Right ventricle myocardium superior (tissue), 1 donor: ENCODE measurements at regions not wholly inside any gene's neighbourhood (a gene's known extent, or its start where the extent isn't known, plus 50 kb on each side); places are given as distances from the start of the nearest gene placed in this dataset.

Source experiments
- ATAC-seq: fragments of 200-7000 bp; cut with Tn5 transposase; one replicate; pipeline ENCODE4 v1.9.1; 2020; ENCODE audit warnings: mild to moderate bottlenecking; ENCODE audit not compliant: poor library complexity
- DNase-seq: peaks from one replicate; pipeline ENCODE4 v3.0.0-alpha.2; 2020
- intact Hi-C: fragments of 100-400 bp; cut with DNase I; formaldehyde crosslinking; loops from one replicate; pipeline ENCODE4 v1.11.2; 2022
- donor health status: DM: no; HTN: yes; CAD: no; lungs with severe emphysema.

- ATAC-seq (peak; percentile 75), DNase-seq (no peak)
- intact Hi-C loops: no loop called here
These were observed 285.1 kb downstream of the SLC4A3 start for GRCh38 chr2:219912491-219912921.

GRCh38 chr2:219914577-219914976 is 287.1 kb downstream of the SLC4A3 start:
- DNase-seq: no peak
- intact Hi-C loops: no loop called here
- no peak for ATAC-seq

- DNase-seq: no peak
- intact Hi-C loops: no loop called here
- no peak for ATAC-seq
These were observed 288.9 kb downstream of the SLC4A3 start for GRCh38 chr2:219916281-219916680.

GRCh38 chr2:219916726-219917440 is 289.5 kb downstream of the SLC4A3 start:
- intact Hi-C loops: no loop called here
- no peak for DNase-seq
- ATAC-seq: no peak

- ATAC-seq: no peak
- intact Hi-C loops: no loop called here
- DNase-seq: no peak
These were observed 290.8 kb downstream of the SLC4A3 start for GRCh38 chr2:219918254-219918653.

- no peak for ATAC-seq
- DNase-seq: no peak
- intact Hi-C loops: no loop called here
These were observed 291.5 kb downstream of the SLC4A3 start for GRCh38 chr2:219918944-219919343.

DNA sequence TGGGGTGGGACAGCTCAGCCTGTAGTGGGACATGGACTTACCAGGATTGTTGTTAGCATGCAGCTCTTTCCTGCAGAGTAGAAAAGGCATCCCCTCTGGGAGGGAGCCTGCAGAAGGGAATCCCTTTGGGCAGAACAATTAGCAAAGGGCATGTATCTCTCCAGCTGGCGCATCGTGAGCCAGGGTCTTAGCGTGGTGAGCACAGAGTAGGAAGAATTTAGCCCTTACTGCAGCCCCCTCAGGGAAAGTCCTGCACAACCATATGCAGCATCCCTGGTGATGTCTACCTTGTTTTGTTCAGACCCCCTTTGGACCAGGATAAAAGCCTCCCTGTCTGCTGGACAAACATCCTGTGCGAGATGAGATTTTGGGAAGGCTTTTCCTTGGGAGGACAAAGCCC is 292.1 kb downstream of the SLC4A3 start:
- ATAC-seq: no peak
- no peak for DNase-seq
- intact Hi-C loops: no loop called here

GRCh38 chr2:219929835-219930234 is 302.4 kb downstream of the SLC4A3 start:
- intact Hi-C loops: no loop called here
- ATAC-seq (no peak), DNase-seq (no peak)

DNA sequence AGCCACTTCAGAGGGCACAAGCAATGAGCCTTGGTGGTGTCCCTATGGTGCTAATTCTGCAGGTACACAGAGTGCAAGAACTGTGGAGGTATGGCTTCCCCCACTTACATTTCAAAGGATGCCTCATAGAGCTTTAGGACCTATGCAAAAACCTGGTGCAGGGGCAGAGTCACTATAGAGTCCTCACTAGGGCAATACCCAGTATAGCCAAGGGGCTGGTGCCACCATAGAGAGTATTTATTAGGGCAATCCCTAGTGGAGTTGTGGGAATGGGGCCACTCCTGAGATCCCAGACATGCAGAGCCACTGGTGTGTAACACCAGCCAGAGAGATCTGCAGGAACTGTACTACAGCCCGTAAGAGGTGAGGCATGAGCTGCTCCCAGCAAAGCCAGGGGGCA is 312.2 kb downstream of the SLC4A3 start:
- ATAC-seq (no peak), DNase-seq (no peak)
- intact Hi-C loops: no loop called here

DNA sequence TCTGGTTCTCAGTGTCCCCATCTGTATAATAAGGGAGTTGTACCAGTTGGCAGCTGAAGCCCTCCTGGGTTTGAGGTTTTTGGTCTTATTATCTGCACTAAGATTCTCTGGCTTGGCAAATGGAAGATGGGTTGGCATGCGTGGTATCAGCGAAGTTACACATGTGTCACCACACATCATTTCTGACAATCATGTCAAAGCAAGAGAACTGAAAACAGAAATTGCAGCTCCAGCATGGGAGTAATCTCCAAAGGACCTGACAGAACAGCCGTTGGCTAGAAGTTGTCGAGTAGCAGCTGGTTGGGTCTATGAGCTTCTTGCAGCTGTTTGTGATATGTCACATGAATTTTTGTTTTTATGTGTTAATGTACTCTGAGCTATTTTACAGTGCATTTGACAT is 317.4 kb downstream of the SLC4A3 start:
- no peak for DNase-seq
- no peak for ATAC-seq
- intact Hi-C loops: no loop called here

- DNase-seq: no peak
- intact Hi-C loops: no loop called here
- ATAC-seq: no peak
These were observed 318.6 kb downstream of the SLC4A3 start for GRCh38 chr2:219946021-219946420.

DNA sequence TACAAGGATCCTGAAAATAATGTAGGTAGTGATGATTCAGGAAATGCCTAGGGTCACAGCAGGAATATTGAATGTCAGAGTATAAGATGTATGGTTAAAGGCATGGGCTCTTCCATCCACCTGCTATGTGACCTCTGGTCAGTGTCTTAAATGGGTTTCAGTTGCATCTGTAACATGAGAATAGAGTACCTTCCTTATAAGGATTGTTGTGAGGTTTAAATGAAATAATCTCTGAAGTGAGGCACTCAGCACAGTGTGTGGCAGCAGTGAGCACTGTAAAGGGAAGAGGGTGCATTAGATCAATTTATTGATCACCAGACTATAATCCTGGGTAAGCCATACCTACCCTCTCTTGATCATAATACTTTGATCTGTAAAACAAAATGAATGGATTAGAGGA is 319.1 kb downstream of the SLC4A3 start:
- ATAC-seq: no peak
- DNase-seq: no peak
- intact Hi-C loops: no loop called here

DNA sequence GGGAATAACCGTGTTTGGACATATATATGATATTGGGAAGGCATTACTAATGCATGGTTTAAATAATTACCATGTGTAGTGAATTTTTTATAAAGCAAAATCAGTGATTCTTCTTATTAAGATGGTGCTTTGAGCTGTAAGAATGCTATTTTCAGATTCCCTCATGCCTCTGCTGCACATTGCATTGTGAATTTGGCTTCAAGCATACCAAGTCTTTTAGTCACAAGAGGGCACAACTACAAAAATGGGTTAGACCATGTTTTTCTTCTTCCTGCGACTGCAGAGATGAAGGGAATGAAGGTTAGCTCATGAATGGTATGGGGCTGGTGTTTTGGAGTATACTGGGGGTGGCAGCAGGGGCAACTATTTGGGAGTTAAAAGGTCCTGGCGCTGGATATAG is 320.1 kb downstream of the SLC4A3 start:
- no peak for ATAC-seq
- intact Hi-C loops: no loop called here
- DNase-seq: no peak

DNA sequence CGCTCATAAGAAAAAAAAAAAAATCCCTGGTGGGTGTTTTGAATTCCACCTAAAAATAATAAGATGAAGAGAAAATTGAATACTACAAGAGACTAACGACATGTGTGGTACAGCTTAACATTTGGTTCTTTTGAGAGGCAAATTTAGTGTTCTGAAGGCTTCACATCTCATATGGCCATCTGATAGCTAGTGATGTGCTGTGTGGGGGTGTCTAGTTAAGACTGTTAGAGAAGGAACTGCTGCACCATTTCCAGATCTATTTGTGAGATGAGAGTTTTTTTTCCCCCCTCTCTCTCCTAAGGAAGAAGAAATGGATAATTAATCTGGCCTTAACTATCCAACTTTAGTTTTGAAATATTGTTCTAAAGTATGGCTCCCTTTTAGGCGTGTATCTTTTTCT is 321.6 kb downstream of the SLC4A3 start:
- intact Hi-C loops: no loop called here
- DNase-seq: no peak
- no peak for ATAC-seq

GRCh38 chr2:219951099-219951498 is 323.7 kb downstream of the SLC4A3 start:
- intact Hi-C loops: no loop called here
- DNase-seq: no peak
- no peak for ATAC-seq

GRCh38 chr2:219954331-219954730 is 326.9 kb downstream of the SLC4A3 start:
- DNase-seq: no peak
- ATAC-seq: no peak
- intact Hi-C loops: no loop called here

GRCh38 chr2:219957820-219958219 is 330.4 kb downstream of the SLC4A3 start:
- ATAC-seq (no peak), DNase-seq (no peak)
- intact Hi-C loops: no loop called here

GRCh38 chr2:219958941-219959340 is 331.5 kb downstream of the SLC4A3 start:
- ATAC-seq (no peak), DNase-seq (no peak)
- intact Hi-C loops: no loop called here

GRCh38 chr2:219959471-219959870 is 332.0 kb downstream of the SLC4A3 start:
- intact Hi-C loops: no loop called here
- DNase-seq (no peak), ATAC-seq (no peak)

DNA sequence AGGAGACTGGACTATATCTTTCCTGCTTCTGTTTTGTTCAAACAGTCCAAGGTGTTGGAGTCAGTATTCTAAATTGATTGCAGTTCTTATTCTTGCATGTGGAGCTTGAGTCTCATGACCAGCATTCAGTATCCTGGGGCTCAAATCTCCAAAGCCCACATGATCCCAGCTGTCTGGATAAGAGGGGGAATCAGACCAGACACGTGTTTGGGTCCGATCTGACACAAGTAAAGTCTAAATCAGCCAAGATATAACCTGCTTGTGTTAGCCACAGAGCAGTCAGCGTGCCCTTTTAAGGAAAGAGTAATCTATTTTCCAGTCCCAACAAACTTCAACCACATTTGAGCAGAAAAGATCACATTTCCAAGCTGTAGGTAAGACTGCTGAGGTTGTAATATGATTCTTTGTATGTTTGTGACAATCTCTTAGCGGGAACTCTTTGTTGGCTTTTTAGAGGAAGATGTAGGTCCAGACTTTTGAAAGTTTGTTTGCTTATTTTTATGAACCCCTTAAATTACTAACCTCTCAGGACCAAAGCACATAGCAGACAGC is 334.6 kb downstream of the SLC4A3 start:
- no peak for ATAC-seq
- DNase-seq: no peak
- intact Hi-C loops: no loop called here

DNA sequence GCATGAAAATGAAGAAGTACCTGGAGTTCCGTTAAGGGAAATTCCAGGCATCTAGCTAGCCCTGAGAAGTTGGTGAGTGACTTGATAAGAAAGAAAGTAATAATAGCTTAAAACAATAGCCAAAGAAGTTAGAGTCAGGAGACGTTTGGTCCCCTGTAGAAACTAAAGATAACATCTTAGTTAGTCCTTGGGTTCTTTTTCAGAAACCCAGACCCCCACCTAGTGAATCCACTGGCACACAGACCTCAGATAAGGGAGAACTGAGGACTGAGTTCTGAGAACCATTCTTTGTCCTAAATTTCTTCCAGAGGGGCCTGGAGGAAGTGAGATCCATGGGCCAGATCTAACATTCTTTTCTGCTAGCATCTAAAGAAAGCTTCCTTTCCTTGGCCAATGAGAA is 335.4 kb downstream of the SLC4A3 start:
- ATAC-seq (no peak), DNase-seq (no peak)
- intact Hi-C loops: no loop called here
